GM21786 (cell line): ENCODE measurements at regions not wholly inside any gene's neighbourhood (a gene's known extent, or its start where the extent isn't known, plus 50 kb on each side); places are given as distances from the start of the nearest gene placed in this dataset.
"Not testable (repeated sequence)": the region's sequence is repeated elsewhere in the genome, so short reads cannot be mapped to it uniquely, and the experiment has no call there.

ENCODE experiments used
- ATAC-seq: cut with Tn5 transposase; IDR thresholded peaks from one replicate; pipeline ENCODE4 v1.9.1; 2021; ENCODE audit not compliant: unreplicated experiment

DNA sequence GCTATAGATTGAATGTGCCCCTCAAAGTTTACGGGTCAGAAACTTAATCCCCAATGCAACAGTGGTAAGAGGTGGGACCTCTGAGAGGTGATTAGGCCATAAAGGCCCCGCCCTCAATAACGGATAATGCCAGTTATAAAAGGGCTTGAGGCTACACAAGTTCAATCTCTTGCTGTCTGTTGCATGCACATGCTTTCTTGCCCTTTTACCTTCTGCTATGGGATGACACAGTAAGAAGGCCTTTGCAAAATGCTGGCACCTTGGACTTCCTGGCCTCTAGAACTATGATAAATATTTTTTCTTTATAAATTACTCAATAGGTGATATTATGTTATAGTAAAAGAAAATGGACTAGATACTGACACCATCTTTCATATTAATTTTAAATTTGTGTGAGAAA lies 806.1 kb downstream of the TENT5A start:
- ATAC-seq = no peak

DNA sequence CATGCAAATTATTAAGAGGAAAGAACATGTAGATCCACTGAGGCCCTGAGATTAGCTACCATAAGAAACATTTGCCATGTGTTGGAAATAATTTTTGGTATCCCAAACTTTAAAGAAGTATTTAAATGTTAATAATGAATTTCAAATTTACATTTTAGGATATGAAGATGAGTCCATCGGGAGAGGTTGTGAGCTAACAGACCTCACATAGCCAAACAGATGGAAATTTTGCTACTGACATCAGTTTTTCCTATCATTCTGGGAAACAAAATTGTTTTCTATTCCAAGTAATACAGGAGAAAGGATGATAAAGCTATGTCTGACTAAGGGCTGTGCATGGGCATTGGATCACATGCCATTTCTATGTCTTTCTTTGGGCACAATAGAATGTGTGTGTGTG lies 809.6 kb downstream of the TENT5A start:
- ATAC-seq = no peak

DNA sequence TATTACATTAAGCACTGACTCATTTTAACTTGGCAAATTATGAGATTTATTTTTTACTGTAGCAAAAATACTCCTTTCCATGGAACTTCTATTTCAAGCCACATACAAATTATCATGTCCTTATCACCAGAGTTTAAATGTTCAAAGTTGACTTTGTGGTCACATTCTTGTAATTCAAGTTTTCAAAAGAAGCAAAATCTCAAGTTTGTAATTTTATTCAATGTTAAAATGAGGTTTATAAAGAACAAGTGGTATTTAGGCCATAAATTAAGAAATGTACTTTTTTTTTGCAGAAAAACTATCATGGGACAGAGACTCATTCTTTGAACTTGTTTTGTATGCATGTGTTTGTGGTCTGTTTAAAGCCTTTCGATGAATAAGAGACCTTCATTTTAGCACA lies 811.5 kb downstream of the TENT5A start:
- ATAC-seq = no peak

DNA sequence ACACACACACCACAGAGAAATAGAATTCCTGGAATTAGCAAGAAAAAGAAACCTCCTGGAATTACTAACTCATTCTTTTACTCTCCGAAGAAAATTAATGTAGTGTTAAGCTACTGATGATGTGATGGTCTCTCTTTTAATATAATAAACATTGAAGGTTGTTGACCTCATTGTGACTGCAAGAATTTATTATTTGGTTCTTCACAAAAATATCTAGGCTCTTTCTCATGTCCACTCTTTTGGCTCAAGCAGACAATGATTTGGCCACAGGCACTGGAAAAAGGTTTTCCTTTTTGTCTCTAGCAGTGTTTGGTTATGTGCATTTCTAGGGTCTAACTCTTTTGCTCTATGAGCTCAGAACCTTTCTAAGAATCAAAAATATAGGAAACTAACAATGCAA lies 811.9 kb downstream of the TENT5A start:
- no peak for ATAC-seq

DNA sequence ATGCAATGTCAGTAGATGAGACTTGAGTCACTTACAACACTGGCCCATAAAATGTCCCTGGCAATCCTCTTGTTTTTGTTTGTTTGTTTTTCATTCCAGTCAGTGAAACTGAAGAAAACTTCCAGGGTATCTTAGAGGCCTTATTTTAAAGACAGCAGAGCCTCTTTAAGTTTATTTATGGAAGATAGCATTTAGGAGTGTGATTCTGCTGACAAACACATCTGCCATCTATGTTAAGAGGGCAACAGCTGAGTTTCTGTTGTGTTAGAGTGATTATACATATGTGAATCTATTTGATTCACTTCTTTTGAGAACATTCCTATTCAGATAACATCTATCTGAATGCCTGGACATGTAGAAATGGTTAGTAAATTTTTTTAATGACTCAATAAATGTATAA lies 812.6 kb downstream of the TENT5A start:
- ATAC-seq = no peak

DNA sequence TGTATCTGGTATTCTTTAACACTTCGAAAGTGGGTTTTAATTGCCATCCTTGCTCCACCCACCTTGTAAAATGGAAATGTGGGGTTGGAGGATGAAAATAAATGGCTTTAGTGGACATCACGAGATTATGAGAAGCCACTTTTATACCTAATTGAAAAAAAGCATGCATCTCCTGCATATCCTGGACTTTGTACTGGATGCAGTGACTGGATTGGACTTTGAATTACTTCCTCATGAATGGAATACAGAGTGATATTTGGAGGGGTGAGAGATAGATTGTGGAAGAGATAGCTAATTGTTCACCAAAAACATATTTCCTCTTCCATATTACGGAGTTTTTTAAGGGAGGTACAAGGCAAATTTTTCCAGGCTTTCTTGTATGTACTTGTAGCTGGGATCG lies 813.0 kb downstream of the TENT5A start:
- ATAC-seq = no peak

DNA sequence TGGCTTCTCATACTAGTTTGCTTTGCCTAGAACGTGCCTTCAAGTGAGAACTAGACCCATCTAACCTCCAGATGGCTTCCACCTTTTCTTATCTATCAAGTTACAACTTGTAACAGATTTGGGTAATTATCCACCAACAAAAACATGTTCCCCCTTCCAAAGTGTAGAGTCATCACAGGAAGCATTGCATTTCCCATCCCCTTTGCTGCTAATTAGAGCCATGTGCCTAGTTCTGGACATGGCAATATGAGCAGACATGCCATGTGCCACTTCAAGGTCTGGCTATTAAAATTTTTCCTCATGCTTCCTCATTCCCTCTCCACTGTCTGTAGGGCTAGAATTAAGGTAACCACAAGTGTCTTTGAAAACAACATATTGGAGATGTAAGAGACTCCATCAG lies 814.4 kb downstream of the TENT5A start:
- no peak for ATAC-seq

DNA sequence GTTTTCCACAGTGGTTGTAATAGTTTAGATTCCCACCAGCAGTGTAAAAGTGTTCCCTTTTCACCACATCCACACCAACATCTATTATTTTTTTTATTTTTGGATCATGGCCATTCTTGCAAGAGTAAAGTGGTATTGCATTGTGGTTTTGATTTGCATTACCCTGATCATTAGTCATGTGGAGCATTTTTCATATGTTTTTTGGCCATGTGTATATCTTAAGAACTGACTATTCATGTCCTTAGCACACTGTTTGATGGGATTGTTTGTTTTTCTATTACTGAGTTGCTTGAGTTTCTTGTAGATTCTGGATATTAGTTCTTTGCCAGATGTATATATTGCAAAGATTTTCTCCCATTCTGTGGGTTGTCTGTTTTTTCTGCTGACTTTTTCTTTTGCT lies 820.1 kb downstream of the TENT5A start:
- ATAC-seq = no peak

DNA sequence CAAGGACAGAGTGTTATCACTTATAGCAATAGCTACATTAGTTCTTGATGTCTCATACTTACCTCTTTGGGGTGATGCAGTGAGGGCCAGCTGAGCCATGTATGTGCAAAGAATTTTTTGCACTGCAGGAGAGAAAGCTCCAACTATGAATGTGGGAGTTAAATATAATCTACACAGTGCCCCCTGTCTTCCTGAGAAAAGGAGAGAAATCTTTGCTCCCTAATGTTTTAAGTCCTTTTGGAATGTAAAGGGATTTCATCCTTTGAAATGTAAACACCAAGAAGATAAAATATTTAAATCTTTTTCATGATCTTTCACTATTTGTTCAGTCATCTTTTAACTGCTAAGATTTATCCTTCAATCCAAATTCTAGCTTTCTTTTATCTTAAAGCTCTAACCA lies 822.1 kb downstream of the TENT5A start:
- no peak for ATAC-seq

DNA sequence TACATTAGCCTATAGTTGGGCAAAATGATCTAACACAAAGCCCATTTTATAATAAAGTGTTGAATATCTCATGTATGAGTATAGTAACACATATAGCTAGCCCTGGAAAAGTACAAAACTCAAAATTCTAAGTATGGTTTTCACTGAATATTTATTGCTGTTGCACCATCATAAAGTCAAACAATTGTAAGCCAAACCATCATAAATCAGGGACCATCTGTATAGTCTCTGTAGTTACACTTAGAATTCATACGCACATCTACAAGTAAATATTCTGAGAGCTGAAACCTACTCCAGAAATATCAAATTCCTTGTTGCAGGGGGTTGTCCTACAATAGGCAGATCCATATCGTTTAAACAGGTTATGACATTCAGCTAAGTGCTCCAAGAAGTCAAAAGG lies 817.3 kb downstream of the BCKDHB start:
- ATAC-seq = no peak

DNA sequence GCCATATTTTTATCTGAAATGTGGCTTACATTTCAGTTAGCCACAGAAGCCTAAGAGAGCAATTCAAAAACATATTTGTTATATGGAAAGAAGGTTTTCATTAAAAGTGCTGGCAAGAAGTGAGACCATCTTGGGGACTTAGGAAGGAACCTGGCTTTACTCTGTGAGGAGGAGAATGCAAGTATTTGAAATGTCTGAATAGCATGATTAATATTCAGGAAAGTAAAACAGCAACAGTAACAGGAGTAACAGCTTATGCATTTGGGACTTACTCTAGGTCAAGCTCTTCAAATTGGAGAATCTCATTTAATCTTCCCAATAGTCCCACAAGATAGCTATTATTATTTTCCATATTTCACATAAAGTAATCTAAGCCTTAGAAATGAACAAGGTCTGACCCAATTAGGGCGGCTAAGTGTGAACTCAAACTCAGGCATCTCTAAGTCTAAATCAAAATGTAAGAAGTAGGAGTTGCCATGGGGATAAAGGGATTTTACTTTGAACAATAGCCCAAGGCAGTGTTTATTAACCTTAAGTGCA lies 816.5 kb downstream of the BCKDHB start:
- ATAC-seq = no peak

DNA sequence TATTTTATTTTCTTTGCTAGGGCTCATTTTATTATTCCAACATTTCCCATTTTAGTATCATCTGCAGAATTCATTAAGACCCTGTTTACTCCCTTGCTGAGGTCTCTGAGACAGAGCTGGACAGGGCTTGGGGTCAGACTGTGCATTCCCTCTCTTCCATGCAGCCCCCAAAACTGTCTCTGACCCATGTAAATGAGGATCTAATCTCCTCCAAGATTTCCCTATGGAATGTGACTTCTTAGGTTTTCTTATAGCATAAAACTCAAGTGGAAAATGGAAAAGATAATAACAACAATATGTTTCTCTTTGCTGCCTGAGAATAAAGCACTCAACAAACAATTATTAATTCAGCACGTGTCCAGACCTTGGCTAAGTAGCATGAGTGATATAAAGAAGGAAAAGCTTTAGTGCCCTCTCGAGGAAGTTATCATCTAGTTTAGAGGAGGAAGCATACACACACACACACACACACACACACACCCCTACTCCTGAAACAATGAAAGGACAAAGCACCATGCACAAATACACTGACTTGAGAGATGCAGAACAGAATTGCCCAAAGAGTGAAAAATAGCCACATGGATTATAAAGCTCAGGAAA lies 815.5 kb downstream of the BCKDHB start:
- ATAC-seq = no peak

DNA sequence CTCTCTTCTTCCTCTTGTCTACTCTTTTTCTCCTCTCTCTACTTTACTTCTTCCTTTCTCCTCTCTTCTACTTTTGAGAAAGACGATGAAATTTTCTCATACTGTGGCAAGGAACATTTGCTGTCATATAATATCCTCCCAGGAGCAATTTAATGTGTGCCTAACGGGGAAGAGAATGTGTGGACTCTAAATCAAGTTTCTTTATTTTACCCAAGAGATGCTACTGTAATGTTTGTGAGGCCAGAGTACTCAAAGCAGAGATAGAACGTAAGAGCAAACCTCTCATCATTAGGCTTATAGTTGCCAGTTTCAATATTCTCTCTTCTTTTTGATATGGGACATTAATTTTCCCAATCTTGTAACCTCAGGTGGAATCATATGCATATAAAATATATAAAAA lies 801.4 kb downstream of the BCKDHB start:
- no peak for ATAC-seq

DNA sequence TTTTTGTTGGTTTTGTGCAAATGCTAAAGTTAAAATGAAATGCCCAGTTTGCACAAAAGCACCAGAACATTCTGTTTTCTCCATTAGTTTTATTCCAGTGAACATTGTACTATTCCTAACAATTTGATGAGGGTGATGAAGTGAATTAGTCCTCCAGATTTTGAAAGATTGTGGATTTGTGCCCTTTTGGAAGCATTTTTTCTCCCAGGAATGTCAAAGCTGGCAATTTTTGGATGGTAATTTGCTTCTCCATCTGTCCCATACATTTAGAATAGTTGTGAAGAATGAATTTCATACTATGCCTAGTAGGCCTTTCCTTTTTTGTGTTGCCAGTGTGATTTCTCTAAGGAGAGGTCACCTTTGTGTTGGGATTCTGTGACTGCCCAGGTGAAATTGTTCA lies 797.2 kb downstream of the BCKDHB start:
- ATAC-seq = no peak

DNA sequence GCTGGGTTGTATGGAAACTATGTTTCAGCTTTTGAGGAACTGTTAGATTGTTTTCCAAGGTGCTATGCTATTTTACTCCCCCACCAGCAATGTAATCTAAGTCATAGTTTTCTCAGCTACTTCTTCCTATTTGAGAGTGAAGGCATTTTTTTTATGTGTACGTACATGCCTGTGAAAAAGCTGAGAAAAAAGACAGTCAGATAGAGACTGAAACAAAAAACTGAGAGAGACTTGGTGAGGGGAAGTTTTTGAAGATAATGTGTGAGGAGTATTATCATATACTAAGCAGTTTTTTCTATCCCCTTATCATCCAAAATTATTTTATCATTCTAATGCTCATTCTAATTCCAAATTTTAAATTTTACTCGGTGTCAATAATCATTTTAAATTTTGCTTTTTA lies 780.0 kb downstream of the BCKDHB start:
- ATAC-seq = no peak

DNA sequence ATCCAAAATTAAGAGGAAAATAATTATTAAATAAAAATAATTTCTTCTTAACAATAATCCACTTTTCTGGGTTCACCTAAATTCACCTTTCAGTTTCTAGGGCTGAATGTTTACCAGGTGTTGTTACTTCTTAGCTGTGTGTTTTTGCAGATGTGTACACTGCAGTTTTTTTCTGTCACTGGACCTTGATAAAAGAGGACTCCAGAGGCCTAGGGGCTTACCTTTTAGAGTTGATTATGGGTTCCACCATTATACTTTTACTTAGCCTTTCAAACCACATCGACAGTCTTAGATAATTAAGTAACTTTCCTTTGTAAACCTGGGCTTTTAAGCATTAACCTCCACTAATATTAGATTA lies 766.5 kb downstream of the BCKDHB start:
- ATAC-seq = no peak

DNA sequence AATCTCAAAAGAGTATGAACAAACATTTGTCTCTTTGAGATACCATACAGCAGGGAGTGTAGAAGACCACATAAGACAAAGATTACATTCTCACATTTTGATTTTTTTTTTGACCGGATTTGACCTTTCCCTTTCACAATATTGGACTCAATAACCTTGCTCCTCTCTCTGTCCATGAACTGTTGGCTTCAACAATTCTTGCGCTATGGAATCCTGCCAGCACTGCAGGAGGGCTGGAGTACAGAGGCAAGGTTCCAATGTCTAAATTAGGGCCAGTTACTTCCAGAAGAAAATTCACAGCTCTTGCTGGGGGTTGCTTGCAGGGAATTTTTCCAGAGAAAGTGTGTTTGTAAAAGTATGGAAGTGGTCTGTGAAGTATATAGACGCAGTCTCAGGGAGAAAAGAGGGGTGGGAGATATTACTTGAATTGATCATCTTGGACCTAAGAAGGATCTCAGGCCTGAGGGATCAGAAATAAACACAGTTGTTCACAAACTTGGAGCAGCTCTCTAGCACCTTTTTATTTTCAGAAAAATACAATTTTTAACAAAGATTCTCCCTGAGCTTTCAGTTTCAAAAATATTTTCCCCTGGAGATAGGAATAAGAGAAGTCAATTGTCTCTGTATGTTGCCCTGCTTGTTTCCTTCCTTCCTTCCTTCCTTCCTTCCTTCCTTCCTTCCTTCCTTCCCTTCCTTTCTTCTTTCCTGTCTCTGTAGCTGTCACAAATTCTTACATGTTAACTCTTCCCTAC lies 765.9 kb downstream of the BCKDHB start:
- no peak for ATAC-seq

DNA sequence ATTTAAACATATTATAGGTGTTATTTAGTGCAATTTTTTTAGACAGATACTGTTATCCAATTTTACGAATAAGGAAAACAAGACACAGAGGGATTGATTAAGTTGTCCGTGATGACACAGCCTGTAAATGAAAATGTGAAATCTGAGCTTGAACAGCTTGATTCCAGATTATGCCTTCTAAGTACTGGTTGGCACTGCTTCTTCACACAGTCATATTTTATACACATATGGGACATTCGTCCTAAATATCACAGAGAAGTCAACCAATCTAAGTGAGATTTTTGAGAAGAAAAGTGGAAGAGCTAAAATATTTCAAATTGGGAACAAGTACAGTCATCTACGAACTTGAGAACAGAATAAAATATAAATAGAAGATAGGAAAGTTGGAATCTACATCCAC lies 756.3 kb downstream of the BCKDHB start:
- ATAC-seq = no peak

DNA sequence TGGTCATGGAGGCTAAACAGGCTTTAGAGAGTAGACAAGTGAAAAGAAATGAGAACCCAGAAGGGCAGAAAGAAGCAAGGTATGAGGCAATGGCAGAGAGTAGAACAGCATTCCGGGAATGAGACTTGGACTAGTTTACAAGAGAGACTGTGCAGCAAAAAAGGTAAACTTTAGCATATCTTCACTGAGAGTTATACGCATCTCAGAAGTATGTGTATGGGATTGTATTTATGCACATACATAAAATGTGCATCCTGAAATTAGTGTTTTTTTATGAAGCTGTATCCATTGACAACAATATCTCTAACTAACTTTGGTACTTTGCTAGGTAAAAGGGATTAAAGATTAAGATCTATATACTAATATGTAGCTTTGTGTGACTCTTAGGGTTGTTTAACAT lies 753.6 kb downstream of the BCKDHB start:
- ATAC-seq = no peak

DNA sequence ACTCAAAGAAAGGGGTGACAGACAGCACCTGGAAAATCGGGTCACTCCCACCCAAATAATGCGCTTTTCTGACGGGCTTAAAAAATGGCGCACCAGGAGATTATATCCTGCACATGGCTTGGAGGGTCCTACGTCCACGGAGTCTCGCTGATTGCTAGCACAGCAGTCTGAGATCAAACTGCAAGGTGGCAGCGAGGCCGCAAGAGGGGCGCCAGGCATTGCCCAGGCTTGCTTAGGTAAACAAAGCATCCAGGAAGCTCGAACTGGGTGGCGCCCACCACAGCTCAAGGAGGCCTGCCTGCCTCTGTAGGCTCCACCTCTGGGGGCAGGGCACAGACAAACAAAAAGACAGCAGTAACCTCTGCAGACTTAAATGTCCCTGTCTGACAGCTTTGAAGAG lies 741.5 kb downstream of the BCKDHB start:
- not testable (repeated sequence) for ATAC-seq

DNA sequence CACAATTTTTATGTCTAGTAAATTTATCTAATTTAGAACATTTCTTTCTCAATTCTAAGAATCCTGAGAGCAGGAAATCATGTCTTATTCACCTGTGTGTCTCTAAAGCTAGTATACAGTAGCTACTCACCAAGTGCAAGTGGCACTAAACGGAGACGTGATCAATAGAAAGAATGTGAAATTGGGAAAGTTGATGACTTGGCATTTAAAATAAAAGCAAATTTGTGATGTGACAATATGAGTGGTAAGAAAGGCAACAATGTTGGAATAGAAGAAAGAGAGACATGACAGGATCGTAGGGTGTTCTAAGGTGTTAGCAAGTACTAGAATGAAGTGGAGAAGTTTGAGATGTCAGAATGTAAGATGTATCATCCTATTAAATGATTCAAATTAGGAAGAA lies 725.9 kb downstream of the BCKDHB start:
- ATAC-seq = no peak

DNA sequence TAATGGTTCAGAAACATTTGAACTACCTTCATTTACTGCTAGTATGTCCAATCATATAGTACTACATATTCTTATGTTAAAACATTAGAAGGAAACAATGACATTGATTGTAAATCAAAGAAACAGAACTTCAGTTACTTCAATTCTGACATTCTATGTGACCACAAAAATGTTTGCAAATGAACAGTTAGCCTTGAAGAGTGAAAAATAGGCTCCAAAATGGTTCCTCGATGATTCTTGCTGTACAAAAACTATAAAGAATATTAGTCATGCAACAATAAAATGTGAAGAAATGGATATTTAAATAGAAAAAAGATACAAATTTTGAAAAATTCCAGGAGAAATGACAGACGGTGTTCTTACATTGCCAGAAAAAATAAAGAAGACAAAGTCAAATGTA lies 686.9 kb downstream of the BCKDHB start:
- no peak for ATAC-seq

DNA sequence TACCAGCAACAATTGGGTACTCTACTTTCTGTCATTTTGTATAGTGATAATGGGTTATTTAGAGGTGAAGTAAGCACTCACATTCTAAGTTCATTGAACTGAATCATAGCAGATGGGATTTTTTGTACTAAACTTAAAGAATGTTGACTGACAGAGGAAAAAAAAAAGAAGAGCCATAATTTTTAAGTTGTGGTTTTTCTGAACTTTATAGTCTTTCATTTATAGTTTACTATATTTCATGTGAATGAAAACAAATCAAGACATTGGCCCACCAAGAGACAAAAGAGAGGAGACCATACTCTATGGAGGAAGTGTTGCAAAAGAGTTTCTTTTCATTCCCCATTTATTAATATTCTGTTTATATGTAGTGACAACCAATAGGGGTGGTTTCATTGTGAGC lies 685.7 kb downstream of the BCKDHB start:
- no peak for ATAC-seq
